HG02970 (cell line): ENCODE measurements at regions not wholly inside any gene's neighbourhood (a gene's known extent, or its start where the extent isn't known, plus 50 kb on each side); places are given as distances from the start of the nearest gene placed in this dataset.
"Not testable (repeated sequence)": the region's sequence is repeated elsewhere in the genome, so short reads cannot be mapped to it uniquely, and the experiment has no call there.

Source experiments
- ATAC-seq: cut with Tn5 transposase; IDR thresholded peaks from one replicate; pipeline ENCODE4 v1.9.1; 2021; ENCODE audit warnings: mild to moderate bottlenecking, moderate library complexity, moderate number of reproducible peaks; ENCODE audit not compliant: unreplicated experiment, low FRiP score

DNA sequence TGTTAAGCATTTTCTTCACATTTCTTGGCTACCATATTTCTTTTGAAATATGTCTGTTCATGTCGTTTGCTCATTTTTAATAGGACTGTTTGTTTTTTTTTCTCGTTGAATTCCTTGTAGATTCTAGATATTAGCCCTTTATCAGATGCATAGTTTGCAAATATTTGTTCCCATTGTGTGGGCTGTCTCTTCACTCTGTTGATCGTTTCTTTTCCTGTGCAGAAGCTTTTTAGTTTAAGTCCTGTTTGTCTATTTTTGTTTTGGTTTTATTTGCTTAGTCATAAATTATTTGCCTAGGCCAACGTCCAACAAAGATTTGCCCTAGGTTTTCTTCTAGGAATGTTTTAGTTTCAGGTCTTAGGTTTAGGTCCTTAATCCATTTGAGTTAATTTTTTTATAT lies 1494.7 kb downstream of the SUCLG1 start:
- no peak for ATAC-seq

DNA sequence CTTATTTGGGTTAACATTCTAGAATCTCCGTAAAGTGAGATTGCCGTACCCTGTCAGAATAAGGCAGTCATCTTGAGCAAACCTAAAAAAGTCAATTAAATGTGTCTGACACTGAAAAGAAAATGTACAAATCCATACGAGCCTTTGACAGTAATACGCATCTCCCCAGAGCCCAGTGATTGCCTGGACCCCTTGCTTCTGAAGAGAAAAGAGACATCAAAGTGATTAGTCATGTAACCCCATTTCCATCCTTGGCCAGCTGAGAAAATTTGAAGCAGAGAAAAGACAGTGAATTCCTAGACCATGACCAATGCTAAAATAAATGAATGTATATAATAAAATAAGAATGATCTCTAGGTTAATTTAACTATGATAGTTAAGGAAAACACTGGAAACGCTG lies 1499.4 kb downstream of the SUCLG1 start:
- ATAC-seq = no peak

DNA sequence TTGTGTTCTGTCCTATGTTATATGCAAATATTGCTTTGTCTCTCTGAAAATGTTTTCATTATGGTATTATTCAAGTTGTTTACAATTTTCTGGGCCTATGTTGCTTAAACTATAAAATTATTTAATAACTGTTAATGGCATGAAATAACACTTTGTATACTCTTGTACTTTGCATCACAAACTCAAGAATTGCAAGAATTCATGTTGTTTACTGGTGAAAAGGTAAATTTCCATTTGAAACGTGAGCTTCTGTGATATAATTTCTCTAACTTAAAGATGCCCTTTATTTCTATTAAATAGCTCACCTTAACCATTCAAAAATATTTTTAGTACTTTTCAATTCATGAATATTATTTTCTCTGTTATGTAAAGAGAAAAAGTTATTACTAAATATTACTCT lies 1504.2 kb downstream of the SUCLG1 start:
- no peak for ATAC-seq

DNA sequence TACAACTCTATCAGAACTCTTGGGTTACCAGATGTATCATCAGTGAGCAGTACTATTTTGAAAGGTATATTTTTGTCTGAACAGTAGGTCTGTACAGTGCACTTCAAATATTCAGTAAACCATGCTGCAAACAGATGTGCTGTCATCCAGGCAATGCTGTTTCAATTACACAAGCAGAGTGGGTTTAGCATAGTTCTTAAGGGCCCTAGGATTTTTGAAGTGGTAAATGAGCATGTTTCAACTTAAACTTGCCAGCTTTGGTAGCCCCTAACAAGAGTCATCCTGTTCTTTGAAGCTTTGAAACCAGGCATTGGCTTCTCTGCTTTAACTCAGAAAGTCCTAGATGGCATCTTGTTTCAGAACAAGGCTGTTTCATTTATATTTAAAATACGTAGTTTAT lies 1519.9 kb downstream of the SUCLG1 start:
- ATAC-seq = no peak

DNA sequence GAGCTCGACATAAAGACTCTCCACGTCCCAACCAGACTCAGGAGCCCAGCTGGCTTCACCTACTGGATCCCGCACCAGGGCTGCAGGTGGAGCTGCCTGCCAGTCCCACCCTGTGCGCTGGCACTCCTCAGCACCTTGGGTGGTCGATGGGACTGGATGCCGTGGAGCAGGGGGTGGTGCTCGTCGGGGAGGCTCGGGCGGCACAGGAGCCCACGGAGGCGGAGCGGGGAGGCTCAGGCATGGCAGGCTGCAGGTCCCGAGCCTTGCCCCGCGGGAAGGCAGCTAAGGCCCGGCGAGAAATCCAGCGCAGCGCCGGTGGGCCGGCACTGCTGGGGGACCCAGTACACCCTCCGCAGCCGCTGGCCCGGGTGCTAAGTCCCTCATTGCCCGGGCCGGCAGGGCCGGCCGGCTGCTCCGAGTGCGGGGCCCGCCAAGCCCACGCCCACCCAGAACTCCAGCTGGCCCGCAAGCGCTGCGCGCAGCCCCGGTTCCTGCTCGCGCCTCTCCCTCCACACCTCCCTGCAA lies 1520.7 kb downstream of the SUCLG1 start:
- ATAC-seq = not testable (repeated sequence)

DNA sequence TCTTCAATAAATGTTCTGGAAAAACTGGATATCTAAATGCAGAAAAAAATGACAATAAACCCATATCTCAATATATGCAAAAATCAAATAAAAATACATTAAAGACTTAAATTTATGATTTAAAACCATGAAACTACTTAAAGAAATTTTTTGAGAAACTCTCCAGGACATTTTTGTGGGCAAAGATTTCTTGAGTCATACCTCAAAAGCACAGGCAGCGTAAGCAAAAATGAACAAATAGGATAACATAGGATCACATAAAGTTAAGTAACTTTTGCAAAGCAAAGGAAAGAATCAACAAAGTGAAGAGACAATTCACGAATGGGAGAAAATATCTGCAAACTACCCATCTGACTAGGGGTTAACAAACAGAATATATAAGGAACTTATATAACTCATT lies 1545.5 kb downstream of the SUCLG1 start:
- no peak for ATAC-seq

DNA sequence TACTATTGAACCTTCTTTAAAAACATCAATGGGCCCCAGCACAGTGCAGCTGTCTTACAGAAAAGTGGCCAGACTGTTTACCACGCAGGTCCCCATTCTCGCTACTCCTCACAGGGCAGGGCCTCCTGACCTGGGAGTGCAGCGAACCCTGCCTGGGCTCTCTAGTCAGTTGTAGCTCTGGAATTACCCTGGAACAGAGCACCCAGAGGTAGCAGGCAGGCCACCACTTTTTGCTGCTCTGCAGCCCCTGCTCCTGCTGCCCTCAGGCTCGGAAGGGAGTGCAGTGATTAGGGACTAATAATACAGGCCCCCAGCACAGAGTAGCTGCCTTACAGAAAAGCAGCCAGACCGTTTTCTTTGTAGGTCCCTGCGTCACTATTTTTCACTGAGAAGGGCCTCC lies 1563.0 kb downstream of the SUCLG1 start:
- ATAC-seq = no peak

DNA sequence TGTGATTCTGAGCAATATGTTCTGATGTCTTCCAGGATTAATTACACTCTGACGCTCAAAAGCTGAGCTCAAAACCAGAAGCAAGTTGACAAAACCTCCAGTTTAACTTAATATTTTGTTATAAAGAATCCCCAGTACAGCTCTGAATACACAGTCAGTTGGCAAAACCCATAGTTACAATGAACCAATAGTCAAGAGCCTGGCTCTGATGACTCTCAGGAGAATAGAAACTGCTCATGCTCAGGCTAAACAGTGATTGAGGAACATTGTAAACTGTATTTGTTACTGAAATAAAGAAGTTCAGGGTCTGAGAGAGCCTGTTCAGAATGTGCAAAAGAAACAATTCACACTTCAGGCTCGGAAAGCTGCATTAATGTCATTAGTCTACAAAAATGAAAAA lies 1565.9 kb downstream of the SUCLG1 start:
- ATAC-seq = no peak

DNA sequence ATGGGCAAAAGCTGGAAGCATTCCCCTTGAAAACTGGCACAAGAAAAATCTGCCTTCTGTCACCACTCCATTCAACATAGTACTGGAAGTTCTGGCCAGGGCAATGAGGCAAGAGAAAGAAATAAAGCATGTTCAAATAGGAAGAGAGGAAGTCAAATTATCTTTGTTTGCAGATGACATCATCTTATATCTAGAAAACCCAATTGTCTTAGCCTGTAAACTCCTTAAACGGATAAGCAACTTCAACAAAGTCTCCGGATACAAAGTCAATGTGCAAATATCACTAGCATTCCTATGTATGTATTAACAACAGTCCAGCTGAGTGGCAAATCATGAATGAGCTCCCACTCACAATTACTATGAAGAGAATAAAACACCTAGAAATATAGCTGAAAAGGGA lies 1579.3 kb downstream of the SUCLG1 start:
- no peak for ATAC-seq

DNA sequence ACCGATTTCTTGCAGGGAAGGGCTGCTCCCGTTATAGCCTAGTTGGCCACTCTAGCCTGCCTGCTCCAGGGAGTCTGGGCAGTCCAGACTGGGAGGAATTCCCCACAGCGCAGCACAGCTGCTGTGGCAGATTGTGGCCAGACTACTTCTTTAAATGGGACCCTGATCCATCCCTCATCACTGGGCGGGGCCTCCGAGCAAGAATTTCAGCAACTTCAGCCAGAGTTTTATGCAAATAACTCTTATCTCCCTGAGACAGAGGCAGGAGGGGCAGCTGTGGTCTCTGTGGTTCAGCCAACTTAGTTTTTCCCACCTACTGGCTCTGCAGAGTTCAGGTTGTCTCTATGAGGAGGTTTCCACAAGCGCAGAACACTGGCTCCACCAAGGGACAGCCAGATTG lies 1583.2 kb downstream of the SUCLG1 start:
- no peak for ATAC-seq

DNA sequence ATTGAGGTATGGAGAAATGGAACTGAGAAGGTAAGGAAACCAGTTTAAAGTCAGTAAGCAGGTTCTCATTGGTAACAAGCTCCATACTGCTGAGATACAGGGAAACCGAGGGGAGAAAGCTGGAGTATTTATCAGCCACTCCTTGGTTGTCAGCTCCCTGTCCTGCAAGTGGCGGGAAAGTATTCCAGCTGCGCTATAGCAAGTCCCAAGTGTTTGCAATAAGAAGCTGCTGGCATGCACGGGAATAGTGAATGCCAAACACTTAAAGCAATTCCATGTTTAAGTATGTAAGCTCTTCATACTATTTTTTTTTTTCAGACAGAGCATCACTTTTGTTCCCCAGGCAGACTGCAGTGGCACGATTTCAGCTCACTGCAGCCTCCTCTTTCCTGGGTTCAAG lies 1601.1 kb downstream of the SUCLG1 start:
- ATAC-seq = no peak

DNA sequence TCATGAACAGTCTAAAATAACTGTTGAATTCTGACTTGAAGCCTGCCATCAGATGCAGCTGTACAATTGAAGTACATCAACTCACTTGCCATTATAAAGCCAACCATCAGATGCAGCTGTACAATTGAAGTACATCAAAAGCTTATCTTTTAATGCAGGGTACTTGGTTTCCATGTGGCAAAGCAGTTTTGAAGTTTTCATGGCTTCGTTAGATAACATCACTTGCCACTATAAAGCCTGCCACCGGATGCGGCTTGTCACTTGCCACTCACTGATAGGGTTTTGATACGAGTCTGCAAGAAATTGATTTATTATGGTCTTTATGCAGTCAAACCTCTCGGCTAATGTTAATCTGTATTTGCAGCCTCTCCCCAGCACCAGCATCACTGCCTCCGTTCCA lies 1605.8 kb downstream of the SUCLG1 start:
- ATAC-seq = no peak

DNA sequence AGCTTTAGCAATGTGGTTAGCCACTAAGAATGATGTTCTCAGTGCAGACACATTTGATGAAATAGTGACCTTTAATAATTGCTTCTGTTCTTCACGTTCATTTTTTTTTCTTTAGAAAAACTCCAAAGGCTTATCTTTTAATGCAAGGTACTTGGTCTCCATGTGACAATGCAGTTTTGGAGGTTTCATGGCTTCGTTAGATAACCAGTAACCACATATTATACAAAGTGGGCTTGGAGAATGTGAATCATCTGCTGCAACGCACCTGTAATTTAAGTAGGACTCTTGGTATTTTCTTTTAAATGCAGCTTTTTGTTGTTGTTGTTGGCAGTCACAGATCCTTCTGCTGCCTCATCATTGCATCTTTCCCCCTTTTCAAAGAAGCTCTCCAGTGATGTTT lies 1606.3 kb downstream of the SUCLG1 start:
- no peak for ATAC-seq

DNA sequence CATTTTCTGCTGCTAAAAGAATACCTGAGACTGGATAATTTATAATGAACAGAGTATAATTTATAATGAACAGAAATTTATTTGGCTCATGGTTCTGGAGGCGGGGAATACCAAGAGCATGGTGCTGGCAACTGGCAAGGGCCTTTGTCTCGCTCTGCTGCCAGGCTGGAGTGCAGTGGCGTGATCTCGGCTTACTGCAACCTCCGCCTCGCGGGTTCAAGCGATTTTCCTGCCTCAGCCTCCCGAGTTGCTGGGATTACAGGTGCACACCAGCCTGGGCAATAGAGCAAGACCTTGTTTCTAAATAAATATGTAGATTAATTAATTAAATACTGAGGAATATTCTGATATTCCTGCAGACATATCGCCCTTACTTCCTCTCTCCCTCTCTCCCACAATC lies 1610.8 kb downstream of the SUCLG1 start:
- no peak for ATAC-seq

DNA sequence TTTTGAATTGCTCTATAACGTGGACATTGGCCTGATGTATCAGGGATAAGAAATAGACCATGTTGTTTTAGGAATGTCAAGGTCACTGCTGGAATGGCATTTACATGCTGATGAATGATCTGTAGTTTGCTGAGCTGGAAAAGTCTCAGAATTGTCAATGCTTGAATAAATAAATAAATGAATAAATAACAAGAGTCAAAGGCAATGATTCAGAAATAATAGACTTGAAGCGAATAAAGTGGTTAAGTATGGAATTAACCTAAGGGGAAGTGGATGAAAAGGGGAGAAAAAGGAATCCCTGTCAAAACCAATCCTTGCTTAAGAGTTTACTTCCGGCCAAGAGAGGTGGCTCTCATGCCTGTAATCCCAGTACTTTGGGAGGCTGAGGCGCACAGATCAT lies 1620.0 kb downstream of the SUCLG1 start:
- no peak for ATAC-seq

DNA sequence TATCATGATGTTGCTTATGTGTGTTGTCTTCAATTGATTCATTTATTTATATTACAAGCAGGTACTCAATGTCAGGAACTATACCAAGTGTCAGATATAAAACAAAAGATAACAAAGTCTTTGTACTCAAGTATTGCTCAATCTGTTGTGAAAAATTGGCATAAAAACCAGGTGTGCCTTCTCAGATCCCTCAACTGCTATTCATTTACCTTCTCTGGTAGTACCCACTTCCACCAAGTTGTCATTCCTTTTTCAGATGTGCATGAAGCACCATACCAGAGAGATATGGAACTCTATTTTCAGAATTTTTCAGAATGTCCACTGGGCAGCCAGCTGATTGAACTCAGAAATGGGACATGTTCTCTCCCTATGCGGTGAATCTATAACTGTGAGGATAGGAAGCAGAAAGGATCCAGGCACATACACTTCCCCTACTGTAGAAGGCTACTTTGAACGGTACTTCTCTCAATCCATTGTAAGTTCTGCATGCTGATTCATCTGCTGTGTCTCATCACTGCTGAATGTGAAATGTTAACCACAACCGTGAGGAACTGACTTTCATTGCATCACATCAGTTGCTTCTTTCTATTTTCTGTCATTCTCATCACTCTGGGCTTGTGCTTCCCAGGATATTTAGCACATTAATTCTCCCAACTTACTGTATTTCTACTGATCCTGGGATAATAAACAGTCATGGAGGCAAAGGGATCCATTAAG lies 1621.3 kb downstream of the SUCLG1 start:
- no peak for ATAC-seq

DNA sequence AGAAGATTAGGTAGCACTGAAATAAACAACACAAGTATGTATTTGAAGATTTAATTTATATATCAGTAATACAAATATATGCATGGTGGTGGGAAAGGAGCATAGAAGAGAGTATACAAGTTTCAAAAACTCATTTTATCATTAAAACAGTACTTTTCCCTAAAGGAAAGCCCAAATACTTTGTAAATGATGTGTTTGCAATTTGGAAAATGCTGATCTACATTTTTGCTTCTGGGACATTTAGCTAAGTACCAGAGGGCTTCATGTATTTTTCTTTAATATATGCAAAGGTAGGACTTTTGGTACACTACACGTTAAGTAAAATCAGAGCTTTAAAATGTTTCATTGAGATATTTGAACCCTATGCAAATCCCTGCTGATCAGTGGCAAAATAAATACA lies 1624.2 kb downstream of the SUCLG1 start:
- ATAC-seq = no peak

DNA sequence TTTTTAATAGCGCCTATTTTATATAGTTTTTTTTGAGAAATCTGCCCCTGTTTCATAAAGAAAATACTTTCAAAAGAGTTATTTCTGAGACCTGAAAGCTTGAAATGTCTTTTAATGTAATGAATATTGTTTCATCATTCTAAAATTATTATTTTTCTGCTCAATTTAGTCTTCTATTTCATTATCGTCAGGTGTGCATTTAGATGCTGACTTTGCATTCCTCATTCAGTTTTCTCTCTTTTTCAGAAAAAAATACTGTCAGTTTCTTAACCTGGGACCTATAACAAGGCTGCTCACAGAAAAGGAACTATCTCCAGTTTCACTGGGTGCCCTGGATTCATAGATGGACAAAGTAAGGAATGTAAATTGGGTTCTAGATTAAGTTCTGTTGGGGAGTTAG lies 1631.7 kb downstream of the SUCLG1 start:
- ATAC-seq = no peak

DNA sequence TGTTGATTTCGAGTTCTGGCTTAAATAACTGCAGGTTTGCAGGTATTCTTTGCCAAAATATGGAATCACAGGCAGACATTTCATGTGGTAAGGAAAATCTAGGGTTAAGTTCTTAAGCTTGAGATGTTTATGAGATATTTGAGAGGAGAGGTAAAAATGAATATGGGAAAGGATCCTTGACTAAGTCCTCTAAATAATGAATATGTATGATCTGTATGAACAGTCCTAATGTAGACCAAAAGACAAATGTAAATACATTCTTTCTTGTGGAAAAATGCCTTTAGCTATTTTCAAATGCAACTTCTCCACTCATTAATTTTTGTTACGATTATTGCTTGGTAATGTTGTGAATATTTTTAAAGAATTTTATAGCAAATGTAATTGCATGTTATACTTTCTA lies 1632.6 kb downstream of the SUCLG1 start:
- ATAC-seq = no peak

DNA sequence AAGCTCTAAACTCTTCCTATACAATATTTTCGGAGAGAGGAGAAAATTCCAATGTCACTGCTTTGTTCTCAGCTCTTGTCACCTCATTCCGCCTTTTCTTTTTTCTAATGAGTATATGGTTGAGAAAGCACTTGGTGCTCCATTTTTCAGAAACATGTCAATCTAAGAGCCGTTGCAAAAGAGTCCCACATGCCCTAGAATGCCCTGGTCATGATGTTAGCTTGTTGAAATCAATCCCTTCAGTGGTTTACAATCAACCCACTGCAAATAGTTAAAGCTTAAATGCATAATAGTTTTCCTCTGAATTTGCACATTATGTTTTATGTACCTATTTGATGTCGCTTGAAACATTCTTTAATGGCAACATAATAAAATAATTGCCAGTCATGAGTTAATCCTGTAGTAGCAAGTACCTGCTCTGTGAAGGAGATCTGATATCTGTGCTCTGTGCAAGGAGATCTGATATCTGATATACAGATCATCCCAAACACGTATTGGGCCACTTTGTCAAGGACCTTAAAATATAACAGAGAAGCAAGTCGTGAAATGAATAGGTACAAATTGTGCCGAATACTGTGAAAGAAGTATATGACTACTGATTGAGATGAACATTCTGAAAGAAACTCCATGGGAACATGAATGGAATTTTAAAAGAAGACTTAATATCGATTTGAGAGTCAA lies 1633.5 kb downstream of the SUCLG1 start:
- ATAC-seq = no peak

DNA sequence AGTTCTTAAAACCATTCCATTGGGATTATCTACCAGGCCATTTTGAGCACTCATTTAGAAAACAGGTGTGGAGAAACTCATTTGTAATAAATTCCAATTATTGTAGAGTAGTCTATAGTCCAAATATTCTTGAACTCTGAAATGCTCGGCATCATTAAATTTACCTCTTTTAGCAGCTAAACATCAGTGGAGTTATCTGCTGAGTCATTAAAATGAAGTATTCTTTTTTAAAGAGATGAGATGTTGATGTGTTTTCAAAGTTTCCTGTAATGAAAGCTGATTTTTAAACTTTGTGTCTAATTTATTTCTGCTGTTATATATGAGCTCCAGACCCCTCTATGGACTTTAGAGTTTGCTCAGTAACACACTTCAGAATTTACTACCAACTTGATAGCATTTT lies 1635.2 kb downstream of the SUCLG1 start:
- ATAC-seq = no peak

DNA sequence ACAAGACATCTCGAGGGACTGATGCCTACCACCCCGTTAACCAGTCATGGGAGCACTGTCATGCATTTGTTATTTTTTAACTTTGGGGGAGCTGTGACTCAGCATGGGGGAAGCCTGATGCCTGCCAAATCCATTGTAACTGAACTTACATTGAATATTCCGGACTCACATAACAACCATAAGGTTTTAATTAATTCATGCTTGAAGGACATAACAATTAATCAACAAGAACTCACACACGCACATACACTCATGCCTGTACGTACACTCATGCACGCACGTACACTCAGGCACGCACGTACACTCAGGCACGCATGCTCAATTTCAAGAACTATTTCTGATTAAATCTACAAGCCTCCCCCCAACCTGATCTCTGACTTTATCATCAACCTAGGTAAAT lies 1639.1 kb downstream of the SUCLG1 start:
- ATAC-seq = no peak
